ENCODE measurements at regions not wholly inside any gene's neighbourhood (a gene's known extent, or its start where the extent isn't known, plus 50 kb on each side); places are given as distances from the start of the nearest gene placed in this dataset.

- Histone ChIP-seq H3K27me3 (no peaks in the 10 kb centered on the region), H3K4me3 (no peak overlapping the region), H3K36me3 (no peaks in the 10 kb centered on the region), H3K27ac (no peak overlapping the region), H3K4me1 (no peaks in the 10 kb centered on the region), H3K9me3 (peaks cover 6% of the 10 kb centered on the region)
- ATAC-seq (peak; percentile 19), DNase-seq (no peak)
- intact Hi-C loops (cut with DNase I) = no loop called here
- TF ChIP-seq CTCF (IDR thresholded peaks at IDR 0.05) = no peak
Measured at GRCh38 chr12:73235387-73235786, 963.2 kb downstream of the TRHDE start.

- no peaks in the 10 kb centered on the region for H3K27me3 ChIP-seq
- H3K4me1 ChIP-seq = no peaks in the 10 kb centered on the region
- H3K36me3 ChIP-seq = no peaks in the 10 kb centered on the region
- ATAC-seq = no peak
- no peak overlapping the region for H3K27ac ChIP-seq
- no peak overlapping the region for H3K4me3 ChIP-seq
- no peak for TF ChIP-seq CTCF (IDR thresholded peaks at IDR 0.05)
- intact Hi-C loops (cut with DNase I) = no loop called here
- DNase-seq = no peak
- H3K9me3 ChIP-seq = no peaks in the 10 kb centered on the region
Measured at GRCh38 chr12:73240110-73240509, 967.9 kb downstream of the TRHDE start.

- H3K27ac ChIP-seq = no peak overlapping the region
- no peaks in the 10 kb centered on the region for H3K27me3 ChIP-seq
- H3K4me1 ChIP-seq = no peaks in the 10 kb centered on the region
- no peak for DNase-seq
- H3K4me3 ChIP-seq = no peak overlapping the region
- intact Hi-C loops (cut with DNase I) = no loop called here
- no peak for TF ChIP-seq CTCF (IDR thresholded peaks at IDR 0.05)
- H3K36me3 ChIP-seq = no peaks in the 10 kb centered on the region
- ATAC-seq = no peak
- no peaks in the 10 kb centered on the region for H3K9me3 ChIP-seq
Measured at GRCh38 chr12:73262788-73263381, 990.7 kb downstream of the TRHDE start.

- Histone ChIP-seq H3K27me3 (no peaks in the 10 kb centered on the region), H3K4me1 (no peaks in the 10 kb centered on the region), H3K27ac (no peak overlapping the region), H3K9me3 (no peaks in the 10 kb centered on the region), H3K4me3 (no peak overlapping the region), H3K36me3 (no peaks in the 10 kb centered on the region)
- no peak for TF ChIP-seq CTCF (IDR thresholded peaks at IDR 0.05)
- DNase-seq (no peak), ATAC-seq (no peak)
- intact Hi-C loops (cut with DNase I) = no loop called here
Measured at GRCh38 chr12:73266206-73266605, 994.0 kb downstream of the TRHDE start.

- Histone ChIP-seq H3K4me3 (no peak overlapping the region), H3K9me3 (no peaks in the 10 kb centered on the region), H3K36me3 (no peaks in the 10 kb centered on the region), H3K27me3 (no peaks in the 10 kb centered on the region), H3K4me1 (no peaks in the 10 kb centered on the region), H3K27ac (no peak overlapping the region)
- no peak for ATAC-seq
- no peak for DNase-seq
- intact Hi-C loops (cut with DNase I) = no loop called here
- no peak for TF ChIP-seq CTCF (IDR thresholded peaks at IDR 0.05)
Measured at GRCh38 chr12:73274976-73275375, 1002.8 kb downstream of the TRHDE start.

GRCh38 chr12:73277971-73278370 is 1005.8 kb downstream of the TRHDE start:
- DNase-seq = no peak
- Histone ChIP-seq H3K4me3 (no peak overlapping the region), H3K9me3 (no peaks in the 10 kb centered on the region), H3K36me3 (no peaks in the 10 kb centered on the region), H3K27me3 (no peaks in the 10 kb centered on the region), H3K4me1 (no peaks in the 10 kb centered on the region), H3K27ac (no peak overlapping the region)
- intact Hi-C loops (cut with DNase I) = no loop called here
- ATAC-seq = no peak
- no peak for TF ChIP-seq CTCF (IDR thresholded peaks at IDR 0.05)
